IMR-90 (cell line): ENCODE measurements at regions not wholly inside any gene's neighbourhood (a gene's known extent, or its start where the extent isn't known, plus 50 kb on each side); places are given as distances from the start of the nearest gene placed in this dataset.

ENCODE experiments used
- BHLHE40 ChIP-seq: fragments of 150-350 bp; IDR thresholded peaks from 2 replicates; pipeline ENCODE4 v1.6.1; 2016; ENCODE audit warnings: mild to moderate bottlenecking, low read depth, low read length
- CEBPB ChIP-seq: IDR thresholded peaks from 2 replicates; pipeline ENCODE4 v1.6.1; 2012; ENCODE audit warnings: low read depth, low read length, improper control_type of control experiment
- CTCF ChIP-seq: conservative IDR thresholded peaks from 2 replicates; pipeline ENCODE4 v1.5.1; 2012; ENCODE audit warnings: mild to moderate bottlenecking, low read depth, low read length, improper control_type of control experiment
- ELK1 ChIP-seq: fragments of 150-350 bp; IDR thresholded peaks from 2 replicates; pipeline ENCODE4 v1.6.1; 2016; ENCODE audit warnings: low read depth, mild to moderate bottlenecking, low read length, moderate library complexity, borderline replicate concordance
- FOS ChIP-seq: fragments of 150-350 bp; IDR thresholded peaks from 2 replicates; pipeline ENCODE4 v1.6.1; 2016; ENCODE audit warnings: low read depth, low read length
- MAFK ChIP-seq: IDR thresholded peaks from 2 replicates; pipeline ENCODE4 v1.6.1; 2012; ENCODE audit warnings: low read depth, low read length, improper control_type of control experiment
- POLR2A ChIP-seq: IDR thresholded peaks from 2 replicates; pipeline ENCODE4 v1.6.1; 2012; ENCODE audit warnings: mild to moderate bottlenecking, low read depth, low read length
- RAD21 ChIP-seq: IDR thresholded peaks from 2 replicates; pipeline ENCODE4 v1.6.1; 2012; ENCODE audit warnings: low read length, improper control_type of control experiment
- RCOR1 ChIP-seq: IDR thresholded peaks from 2 replicates; pipeline ENCODE4 v1.6.1; 2012; ENCODE audit warnings: mild to moderate bottlenecking, low read length, improper control_type of control experiment; ENCODE audit not compliant: insufficient replicate concordance
- RFX5 ChIP-seq: IDR thresholded peaks from 2 replicates; pipeline ENCODE4 v1.8.0; 2012; ENCODE audit warnings: low read depth, mild to moderate bottlenecking, low read length, moderate library complexity
- SMC3 ChIP-seq: fragments of 150-350 bp; IDR thresholded peaks from 2 replicates; pipeline ENCODE4 v1.6.1; 2016; ENCODE audit warnings: low read depth, mild to moderate bottlenecking, antibody characterized with exemption, low read length, moderate library complexity
- USF2 ChIP-seq: fragments of 150-350 bp; IDR thresholded peaks from 2 replicates; pipeline ENCODE4 v1.6.1; 2017; ENCODE audit warnings: mild to moderate bottlenecking, antibody characterized with exemption, low read length, low read depth

GRCh38 chr1:14065486-14065885, 365.5 kb downstream of the PRDM2 start:
- no peak for TF ChIP-seq CTCF
- no peak for TF ChIP-seq MAFK
- TF ChIP-seq POLR2A, result no peak
- TF ChIP-seq SMC3, result no peak
- no peak for TF ChIP-seq USF2
- no peak for TF ChIP-seq BHLHE40
- TF ChIP-seq RCOR1, result no peak
- no peak for TF ChIP-seq RFX5
- no peak for TF ChIP-seq FOS
- TF ChIP-seq CEBPB, result no peak
- no peak for TF ChIP-seq RAD21
- no peak for TF ChIP-seq ELK1
